ENCODE measurements at regions not wholly inside any gene's neighbourhood (a gene's known extent, or its start where the extent isn't known, plus 50 kb on each side); places are given as distances from the start of the nearest gene placed in this dataset.
"Not testable (repeated sequence)": the region's sequence is repeated elsewhere in the genome, so short reads cannot be mapped to it uniquely, and the experiment has no call there.

DNA sequence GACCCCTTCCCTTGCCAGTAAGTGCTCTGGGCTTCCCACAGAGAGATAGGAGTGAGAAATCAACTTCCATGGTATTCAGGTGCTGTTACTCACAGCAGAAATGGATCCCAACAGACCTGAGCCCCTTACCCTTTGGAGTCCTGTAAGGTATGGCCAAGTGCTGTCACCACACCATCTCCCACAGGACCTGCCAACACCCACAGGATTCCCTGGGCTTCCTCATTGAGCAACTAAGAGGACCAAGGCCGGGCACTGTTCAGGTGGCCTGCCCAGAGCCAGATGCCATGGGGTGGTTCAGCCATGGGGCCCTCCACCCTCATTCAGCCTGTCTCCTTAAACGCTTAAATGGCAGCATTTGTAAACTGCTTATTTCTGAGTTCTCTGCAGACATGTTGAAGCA, 166.2 kb downstream of the TRIM43 start:
- H3K36me3 Mint-ChIP-seq, result no peaks in the 10 kb centered on the region
- H3K27me3 Mint-ChIP-seq, result peaks cover 2% of the 10 kb centered on the region
- POLR2A ChIA-PET, result no interaction called here
- H3K9me3 Mint-ChIP-seq, result no peaks in the 10 kb centered on the region
- no peak overlapping the region for H3K4me3 Mint-ChIP-seq
- ATAC-seq (ENCODE audit: low read depth) (no peak), DNase-seq (no peak)
- H3K4me1 Mint-ChIP-seq, result no peaks in the 10 kb centered on the region
- no peak overlapping the region for H3K27ac Mint-ChIP-seq

DNA sequence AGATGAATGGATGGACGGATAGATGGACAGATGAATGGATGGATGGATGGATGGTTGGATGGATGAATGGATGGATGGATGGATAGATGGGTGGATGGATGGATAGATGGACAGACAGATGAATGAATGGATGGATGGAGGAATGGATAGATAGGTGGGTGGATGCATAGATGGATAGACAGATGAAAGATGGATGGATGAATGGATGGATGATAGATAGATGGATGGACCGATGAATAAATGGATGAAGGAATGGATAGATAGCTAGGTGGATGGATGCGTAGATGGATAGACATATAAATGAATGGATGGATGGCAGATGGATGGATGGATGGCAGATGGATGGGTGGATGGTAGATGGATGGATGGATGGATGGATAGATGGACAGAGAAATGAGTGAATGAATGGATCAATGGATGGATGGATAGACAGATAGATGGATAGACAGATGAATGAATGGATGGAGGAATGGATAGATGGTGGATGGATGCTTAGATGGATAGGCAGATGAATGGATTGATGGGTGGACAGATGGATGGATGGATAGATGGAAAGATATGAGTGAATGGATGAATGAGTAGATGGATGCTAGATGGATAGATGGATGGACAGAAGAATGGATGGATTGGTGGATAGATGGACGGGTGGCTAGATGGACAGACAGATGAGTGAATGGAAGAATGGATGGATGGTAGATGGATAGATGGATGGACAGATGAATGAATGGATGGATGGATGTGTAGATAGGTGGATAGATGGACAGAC, 167.9 kb downstream of the TRIM43 start:
- ATAC-seq (ENCODE audit: low read depth), result no peak
- POLR2A ChIA-PET, result no interaction called here
- Mint-ChIP-seq H3K4me3 (no peak overlapping the region), H3K36me3 (no peaks in the 10 kb centered on the region), H3K27me3 (peaks cover 2% of the 10 kb centered on the region), H3K9me3 (no peaks in the 10 kb centered on the region), H3K27ac (no peak overlapping the region), H3K4me1 (no peaks in the 10 kb centered on the region)
- DNase-seq, result no peak

DNA sequence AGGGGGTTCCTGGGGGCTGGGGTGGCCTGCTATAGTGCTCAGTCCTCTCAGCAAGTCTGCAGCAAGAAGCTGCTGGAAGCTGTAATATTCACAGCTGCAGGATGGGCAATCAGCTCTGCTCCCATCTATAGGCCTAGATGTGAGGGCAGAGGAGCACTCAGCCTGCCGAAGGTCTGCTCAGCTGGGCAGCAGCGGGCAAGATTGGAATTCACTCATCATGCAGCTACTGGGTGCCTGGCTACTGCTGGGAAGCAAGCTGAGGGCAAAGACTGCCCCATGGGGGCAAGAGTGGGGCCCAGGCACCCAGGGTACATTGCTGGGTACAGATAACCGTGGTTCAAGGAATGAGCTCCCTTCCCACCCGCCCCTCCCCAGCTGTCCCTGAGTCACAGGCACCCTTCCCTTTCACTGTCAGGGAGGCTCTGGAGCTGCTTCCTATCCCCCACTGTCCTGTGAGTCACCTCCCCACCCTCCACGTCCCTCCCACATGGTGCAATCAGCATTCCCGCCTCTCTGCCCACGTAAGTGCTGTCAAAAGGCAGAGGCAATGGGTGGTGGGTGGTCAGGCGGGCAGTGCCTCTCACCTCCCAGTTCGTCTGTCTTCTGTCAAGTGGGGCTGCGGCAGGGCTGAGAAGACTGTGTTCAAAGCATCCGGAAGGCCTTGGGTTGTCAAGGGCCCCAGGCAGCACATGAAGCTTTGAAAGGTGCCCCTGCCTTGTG, 169.2 kb downstream of the TRIM43 start:
- ATAC-seq (ENCODE audit: low read depth) (no peak), DNase-seq (no peak)
- POLR2A ChIA-PET, result no interaction called here
- H3K36me3 Mint-ChIP-seq, result no peaks in the 10 kb centered on the region
- no peak overlapping the region for H3K27ac Mint-ChIP-seq
- peaks cover 2% of the 10 kb centered on the region for H3K27me3 Mint-ChIP-seq
- no peaks in the 10 kb centered on the region for H3K4me1 Mint-ChIP-seq
- no peaks in the 10 kb centered on the region for H3K9me3 Mint-ChIP-seq
- H3K4me3 Mint-ChIP-seq, result no peak overlapping the region

DNA sequence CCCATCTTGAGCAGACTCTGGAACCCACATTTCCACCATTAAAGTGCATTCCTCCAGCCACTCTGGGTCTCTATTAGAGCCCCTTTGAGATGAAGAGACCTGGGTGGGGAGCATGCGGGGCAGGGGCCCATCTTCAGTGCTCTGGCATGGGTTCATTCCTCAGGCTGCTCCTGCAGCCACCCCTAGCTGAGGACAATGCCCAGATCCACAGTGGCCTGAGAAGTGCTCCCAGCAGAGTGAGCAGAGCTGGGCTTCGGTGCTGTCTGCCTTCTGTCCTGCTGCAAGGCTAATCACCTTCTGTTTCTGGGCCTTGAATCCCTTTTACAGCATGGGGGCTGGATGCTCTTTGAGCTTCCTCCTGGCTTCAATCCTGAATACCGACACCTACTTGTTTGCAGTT, 169.8 kb downstream of the TRIM43 start:
- Mint-ChIP-seq H3K36me3 (no peaks in the 10 kb centered on the region), H3K4me3 (no peak overlapping the region), H3K27ac (no peak overlapping the region), H3K27me3 (peaks cover 2% of the 10 kb centered on the region), H3K9me3 (no peaks in the 10 kb centered on the region), H3K4me1 (no peaks in the 10 kb centered on the region)
- ATAC-seq (ENCODE audit: low read depth) (no peak), DNase-seq (no peak)
- POLR2A ChIA-PET, result no interaction called here

DNA sequence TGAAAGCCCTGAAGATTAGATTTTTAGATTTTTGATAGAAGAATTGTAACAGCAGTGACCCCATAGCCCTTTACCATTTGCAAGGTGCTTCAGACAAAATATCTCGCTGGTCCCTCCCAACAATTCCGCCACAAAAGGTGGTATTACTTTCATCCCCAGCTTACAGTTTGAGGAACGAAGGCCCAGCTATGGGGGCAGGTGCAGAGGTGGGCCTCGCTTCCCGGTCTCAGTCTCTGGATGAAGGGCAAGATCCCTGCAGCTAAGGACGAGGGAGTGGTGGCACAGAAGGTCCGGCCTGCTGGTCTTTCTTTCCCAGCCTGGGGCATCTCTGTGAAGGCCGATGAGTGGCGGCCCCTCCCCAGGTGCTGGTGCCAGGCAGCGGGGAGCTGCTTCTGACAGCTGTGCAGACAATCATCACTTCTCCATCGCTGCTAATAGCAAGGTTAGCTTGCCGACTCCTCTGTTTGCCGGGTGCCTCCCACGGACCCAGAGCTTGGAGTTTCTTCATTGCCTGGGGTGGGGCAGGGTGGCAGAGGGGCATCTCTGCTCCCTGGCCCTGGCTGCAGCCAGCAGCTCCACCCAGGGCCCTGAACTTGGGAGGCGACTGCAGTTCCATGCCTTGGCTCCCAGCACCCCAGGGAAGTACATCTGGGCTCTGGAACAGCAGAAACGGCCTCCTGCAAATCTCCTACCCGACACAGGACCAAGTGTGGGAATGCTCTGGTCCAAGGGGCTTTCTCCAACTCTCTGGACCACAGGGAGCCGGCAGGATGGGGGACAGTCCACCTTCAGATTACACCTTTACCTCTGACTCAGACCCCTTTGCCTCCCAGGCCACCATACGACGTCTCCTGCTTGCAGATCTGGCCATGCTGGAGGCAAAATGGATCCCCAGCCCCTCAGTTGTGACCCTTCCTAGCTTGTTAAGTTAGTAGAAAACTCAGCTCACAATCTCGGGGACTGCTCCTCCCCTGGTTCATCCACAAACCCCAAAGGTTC, 170.5 kb downstream of the TRIM43 start:
- DNase-seq; H3K4me1 Mint-ChIP-seq; H3K27me3 Mint-ChIP-seq; ATAC-seq (ENCODE audit: low read depth); H3K4me3 Mint-ChIP-seq; POLR2A ChIA-PET; H3K27ac Mint-ChIP-seq; H3K36me3 Mint-ChIP-seq; H3K9me3 Mint-ChIP-seq: not testable (repeated sequence)

DNA sequence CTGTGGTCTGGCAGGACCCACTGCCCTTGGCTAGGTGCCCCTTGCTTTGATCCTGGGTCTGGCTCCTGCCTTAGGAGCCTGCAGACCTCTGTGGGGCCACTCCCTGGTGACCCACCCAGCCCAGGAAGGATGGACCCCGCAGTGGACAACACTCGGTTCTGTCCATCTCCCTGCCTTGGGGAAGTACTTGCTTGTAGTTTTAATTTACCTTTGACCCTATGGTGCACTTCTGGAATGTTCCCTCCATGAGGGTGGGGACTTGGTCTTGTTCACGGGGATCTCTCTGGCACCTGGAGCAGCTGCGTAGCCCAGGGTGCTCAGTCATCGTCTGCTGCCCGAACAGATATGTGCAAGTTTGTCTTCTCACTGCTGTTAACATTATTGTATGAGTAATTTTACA, 171.3 kb downstream of the TRIM43 start:
- DNase-seq; ATAC-seq (ENCODE audit: low read depth); H3K27me3 Mint-ChIP-seq; H3K36me3 Mint-ChIP-seq; H3K4me3 Mint-ChIP-seq; H3K27ac Mint-ChIP-seq; POLR2A ChIA-PET; H3K4me1 Mint-ChIP-seq; H3K9me3 Mint-ChIP-seq: not testable (repeated sequence)

DNA sequence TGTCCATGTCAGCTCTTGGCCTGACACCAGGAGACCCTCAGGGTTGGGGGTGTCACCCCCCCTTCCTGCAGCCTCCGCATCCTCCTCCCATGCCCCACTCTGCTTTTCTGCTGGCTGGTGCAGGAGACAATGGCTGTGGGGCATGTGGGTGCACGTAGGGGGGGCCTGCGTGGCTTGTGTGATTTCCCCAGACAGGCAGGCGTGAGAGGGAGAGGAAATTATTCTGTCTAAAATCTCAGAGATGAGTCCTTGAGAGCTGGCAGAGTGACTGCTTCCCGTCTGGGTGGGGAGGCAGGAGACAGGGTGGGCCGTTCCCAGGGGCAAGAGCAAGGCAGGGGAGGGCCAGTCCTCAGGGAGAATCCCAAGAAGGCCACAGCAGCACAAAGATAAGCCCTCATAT, 173.2 kb downstream of the TRIM43 start:
- H3K4me1 Mint-ChIP-seq; H3K4me3 Mint-ChIP-seq; ATAC-seq (ENCODE audit: low read depth); H3K27ac Mint-ChIP-seq; H3K9me3 Mint-ChIP-seq; DNase-seq; H3K36me3 Mint-ChIP-seq; POLR2A ChIA-PET; H3K27me3 Mint-ChIP-seq: not testable (repeated sequence)

DNA sequence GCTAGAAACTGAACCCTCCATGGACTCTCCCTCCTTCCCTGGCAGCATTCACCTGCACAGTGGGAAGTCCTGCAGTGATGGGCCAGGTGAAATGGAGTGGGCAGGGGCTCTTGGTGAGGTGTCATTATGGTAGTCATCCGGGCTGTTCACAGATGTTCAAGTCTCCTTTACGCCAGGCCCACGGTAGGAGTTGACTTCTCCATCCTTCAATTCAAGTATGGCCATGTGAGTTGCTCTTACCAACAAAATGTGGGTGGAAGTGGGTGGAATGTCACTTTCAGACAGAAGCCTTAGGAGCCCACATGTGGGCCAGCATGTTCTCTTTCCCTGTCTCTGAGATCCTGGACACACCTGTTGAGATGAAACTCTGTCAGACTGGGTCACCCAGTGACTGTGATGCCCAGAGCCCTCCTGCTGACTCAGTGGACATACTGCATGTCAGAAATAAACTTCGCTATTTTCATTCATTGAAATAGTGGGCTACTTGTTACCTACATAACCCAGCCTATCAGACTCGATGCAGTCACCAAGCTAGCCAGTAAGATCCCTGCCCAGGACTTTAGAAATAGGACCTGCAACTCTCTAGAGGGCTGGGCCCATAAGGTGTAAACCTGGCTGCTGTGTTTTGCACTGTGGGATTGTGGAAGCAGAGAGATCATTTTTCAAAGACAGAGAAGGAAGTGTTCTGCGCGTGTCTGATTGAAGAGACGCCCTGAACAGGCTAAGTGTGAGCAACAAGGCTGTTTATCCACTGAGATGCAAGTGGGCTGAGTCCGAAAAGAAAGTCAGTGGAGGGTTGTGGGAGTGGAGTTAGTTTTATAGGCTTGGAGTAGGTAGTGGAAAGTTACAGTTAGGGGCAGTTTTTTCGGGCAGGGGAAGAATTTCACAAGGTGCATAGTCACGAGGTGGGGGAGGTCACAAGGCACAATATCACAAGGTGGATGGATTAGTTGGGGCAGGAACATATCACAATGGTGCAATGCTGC, 174.4 kb downstream of the TRIM43 start:
- H3K27me3 Mint-ChIP-seq; H3K9me3 Mint-ChIP-seq; POLR2A ChIA-PET; H3K27ac Mint-ChIP-seq; H3K4me1 Mint-ChIP-seq; H3K36me3 Mint-ChIP-seq; ATAC-seq (ENCODE audit: low read depth); H3K4me3 Mint-ChIP-seq; DNase-seq: not testable (repeated sequence)

DNA sequence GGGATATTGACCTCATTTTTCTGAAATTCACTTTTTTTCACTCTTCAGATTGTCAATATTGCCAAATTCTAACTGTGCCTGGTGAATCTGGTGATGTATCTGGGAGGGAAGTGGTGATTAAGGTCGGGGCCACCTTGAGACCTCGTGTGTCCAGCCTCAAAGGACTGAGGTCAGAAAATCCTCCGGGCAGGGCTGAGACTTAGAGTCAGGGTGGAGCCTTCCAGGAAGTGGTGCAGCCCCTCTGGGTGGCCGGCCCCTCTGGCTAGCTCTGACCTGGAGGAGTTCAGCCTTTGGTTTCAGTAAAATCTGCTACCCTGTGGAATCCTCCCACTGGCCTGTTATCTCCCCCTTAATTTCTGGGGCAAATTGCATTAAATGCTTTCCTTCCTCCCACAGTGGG, 175.7 kb downstream of the TRIM43 start:
- POLR2A ChIA-PET; H3K27me3 Mint-ChIP-seq; H3K36me3 Mint-ChIP-seq; H3K4me3 Mint-ChIP-seq; H3K9me3 Mint-ChIP-seq; H3K4me1 Mint-ChIP-seq; DNase-seq; ATAC-seq (ENCODE audit: low read depth); H3K27ac Mint-ChIP-seq: not testable (repeated sequence)

DNA sequence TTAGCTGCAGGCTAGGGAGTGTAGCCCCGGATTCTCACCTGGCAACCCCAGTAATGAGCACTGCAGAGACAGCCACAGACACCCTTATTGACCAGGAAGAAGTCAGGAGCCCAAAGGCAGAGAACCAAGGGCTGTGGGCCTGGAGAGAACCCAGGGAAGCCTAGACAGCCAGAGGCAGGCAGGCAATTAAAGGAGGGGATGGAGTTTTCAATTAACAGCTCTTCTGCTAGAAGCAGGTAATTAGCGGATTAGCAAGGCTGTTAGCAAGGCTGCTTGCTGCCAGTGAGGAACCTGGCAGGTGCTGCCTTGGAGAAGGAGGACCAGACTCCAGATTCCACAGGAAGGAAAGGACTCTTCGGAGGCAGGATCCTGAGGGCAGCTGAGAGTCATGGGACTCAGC, 176.1 kb downstream of the TRIM43 start:
- POLR2A ChIA-PET; H3K27ac Mint-ChIP-seq; ATAC-seq (ENCODE audit: low read depth); H3K36me3 Mint-ChIP-seq; DNase-seq; H3K27me3 Mint-ChIP-seq; H3K4me3 Mint-ChIP-seq; H3K4me1 Mint-ChIP-seq; H3K9me3 Mint-ChIP-seq: not testable (repeated sequence)

DNA sequence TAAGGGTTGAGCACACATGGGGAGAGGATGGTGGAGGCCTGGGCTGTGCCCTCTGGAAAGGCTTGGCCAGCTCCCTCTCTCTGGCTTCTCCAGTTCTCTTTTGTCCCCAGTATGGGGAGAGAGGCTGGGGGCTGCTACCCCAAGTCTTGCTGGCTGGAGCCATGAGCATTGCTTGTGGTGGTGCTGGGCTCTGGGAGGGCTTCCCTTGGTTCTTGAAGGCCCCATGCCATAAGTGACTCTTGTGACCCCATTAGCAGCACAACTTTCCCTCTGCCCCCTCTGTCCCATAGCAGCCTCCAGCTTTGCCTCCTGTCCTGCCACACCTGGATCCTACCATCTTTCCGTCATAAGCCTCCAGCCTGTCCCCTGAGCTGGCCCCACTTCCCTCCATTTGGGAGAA, 177.5 kb downstream of the TRIM43 start:
- POLR2A ChIA-PET; H3K27ac Mint-ChIP-seq; H3K4me3 Mint-ChIP-seq; H3K9me3 Mint-ChIP-seq; H3K4me1 Mint-ChIP-seq; H3K27me3 Mint-ChIP-seq; DNase-seq; H3K36me3 Mint-ChIP-seq; ATAC-seq (ENCODE audit: low read depth): not testable (repeated sequence)

DNA sequence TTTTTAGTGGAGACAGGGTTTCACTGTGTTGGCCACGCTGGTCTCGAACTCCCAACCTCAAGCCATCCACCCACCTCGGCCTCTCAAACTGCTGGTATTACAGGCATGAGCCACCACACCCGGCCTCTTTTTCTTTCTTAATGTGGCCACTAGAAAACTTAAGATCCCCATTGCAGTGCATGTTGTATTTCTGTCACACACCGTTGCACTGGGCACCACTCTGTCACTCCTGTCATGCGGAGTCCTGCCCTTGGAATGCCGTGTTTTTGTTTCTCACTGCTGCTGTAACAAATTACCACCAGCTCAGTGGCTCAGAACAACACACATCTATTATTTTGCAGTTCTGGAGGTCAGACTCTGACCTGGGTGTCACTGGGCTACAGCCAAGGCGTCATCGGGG, 178.9 kb downstream of the TRIM43 start:
- H3K4me3 Mint-ChIP-seq; H3K36me3 Mint-ChIP-seq; H3K27ac Mint-ChIP-seq; ATAC-seq (ENCODE audit: low read depth); POLR2A ChIA-PET; DNase-seq; H3K9me3 Mint-ChIP-seq; H3K27me3 Mint-ChIP-seq; H3K4me1 Mint-ChIP-seq: not testable (repeated sequence)
